ENCODE measurements at regions not wholly inside any gene's neighbourhood (a gene's known extent, or its start where the extent isn't known, plus 50 kb on each side); places are given as distances from the start of the nearest gene placed in this dataset.

DNA sequence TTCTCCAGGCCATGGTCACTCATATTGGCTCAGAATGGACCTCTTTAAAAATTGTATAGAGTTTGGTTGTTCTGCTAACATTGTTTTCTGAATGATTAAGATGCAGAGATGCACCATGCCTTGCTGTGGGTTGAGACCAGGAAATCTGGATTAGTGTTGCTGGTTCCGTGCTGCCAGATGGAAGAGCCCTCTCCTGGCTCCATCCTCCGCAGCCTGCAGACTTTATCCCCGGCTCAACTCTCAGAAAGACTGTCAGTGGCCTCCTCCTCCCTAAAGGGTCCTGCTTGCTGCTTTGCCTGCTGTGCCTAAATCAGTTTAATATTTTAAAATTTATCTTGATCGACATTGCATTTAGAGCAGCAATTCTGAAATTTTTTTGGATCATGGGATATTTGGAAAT, 196.7 kb downstream of the TENT4A start:
- Histone ChIP-seq H4K20me1 (ENCODE audit: insufficient read depth, low read length) (no peaks in the 10 kb centered on the region), H2AFZ (ENCODE audit: low read length) (no peak overlapping the region), H3K9ac (ENCODE audit: low read length) (no peak overlapping the region), H3K27ac (ENCODE audit: low read depth, low read length, poor library complexity, severe bottlenecking) (no peak overlapping the region), H3K9me3 (ENCODE audit: low read length) (no peaks in the 10 kb centered on the region), H3K9me2 (ENCODE audit: low read depth, low read length) (no peaks in the 10 kb centered on the region), H3K4me2 (ENCODE audit: low read length) (no peak overlapping the region), H3K36me3 (ENCODE audit: insufficient read depth, low read length) (no peaks in the 10 kb centered on the region), H3F3A (ENCODE audit: insufficient read depth, low read length) (no peaks in the 10 kb centered on the region), H3K4me3 (ENCODE audit: low read depth, low read length, poor library complexity, severe bottlenecking) (no peak overlapping the region), H3K27me3 (ENCODE audit: insufficient read depth, low read length) (no peaks in the 10 kb centered on the region), H3K79me2 (ENCODE audit: insufficient read depth, low read length) (no peaks in the 10 kb centered on the region), H3K4me1 (ENCODE audit: insufficient read depth, low read length, severe bottlenecking) (no peaks in the 10 kb centered on the region)
- TF ChIP-seq CTCF (IDR thresholded peaks at IDR 0.05; ENCODE audit: low read length) = no peak

DNA sequence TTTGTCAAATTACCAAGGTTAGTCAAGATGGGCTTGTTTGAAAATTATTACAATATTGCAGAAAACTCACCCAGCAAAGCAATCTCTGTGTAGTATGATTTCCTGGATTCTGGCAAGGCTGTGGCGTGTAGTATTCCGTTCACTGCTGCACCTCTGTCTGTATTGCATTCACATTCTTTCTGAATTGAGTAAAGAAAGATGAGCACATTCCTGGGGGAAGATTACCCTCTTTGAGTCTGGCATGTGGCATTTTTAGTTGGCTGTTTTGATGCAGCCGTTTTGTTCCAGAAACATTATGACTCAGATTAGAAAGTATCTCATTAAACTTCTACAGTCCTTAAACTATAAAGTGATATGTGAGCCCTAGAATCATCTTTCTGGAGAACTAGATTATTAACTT, 197.7 kb downstream of the TENT4A start:
- Histone ChIP-seq H3K27ac (ENCODE audit: low read depth, low read length, poor library complexity, severe bottlenecking) (no peak overlapping the region), H3K4me1 (ENCODE audit: insufficient read depth, low read length, severe bottlenecking) (no peaks in the 10 kb centered on the region), H3K4me3 (ENCODE audit: low read depth, low read length, poor library complexity, severe bottlenecking) (no peak overlapping the region), H3K9me2 (ENCODE audit: low read depth, low read length) (no peaks in the 10 kb centered on the region), H3K36me3 (ENCODE audit: insufficient read depth, low read length) (no peaks in the 10 kb centered on the region), H2AFZ (ENCODE audit: low read length) (no peak overlapping the region), H3K4me2 (ENCODE audit: low read length) (no peak overlapping the region), H4K20me1 (ENCODE audit: insufficient read depth, low read length) (no peaks in the 10 kb centered on the region), H3K27me3 (ENCODE audit: insufficient read depth, low read length) (no peaks in the 10 kb centered on the region), H3K9me3 (ENCODE audit: low read length) (no peaks in the 10 kb centered on the region), H3K79me2 (ENCODE audit: insufficient read depth, low read length) (no peaks in the 10 kb centered on the region), H3F3A (ENCODE audit: insufficient read depth, low read length) (no peaks in the 10 kb centered on the region), H3K9ac (ENCODE audit: low read length) (no peak overlapping the region)
- TF ChIP-seq CTCF (IDR thresholded peaks at IDR 0.05; ENCODE audit: low read length) (no peak), EZH2 (IDR thresholded peaks at IDR 0.05; ENCODE audit: borderline replicate concordance, low read length) (no peak)

GRCh38 chr5:6914347-6914746, 201.1 kb downstream of the TENT4A start:
- H3K27me3 ChIP-seq (ENCODE audit: insufficient read depth, low read length) = no peaks in the 10 kb centered on the region
- H2AFZ ChIP-seq (ENCODE audit: low read length) = no peak overlapping the region
- no peaks in the 10 kb centered on the region for H3F3A ChIP-seq (ENCODE audit: insufficient read depth, low read length)
- TF ChIP-seq CTCF (IDR thresholded peaks at IDR 0.05; ENCODE audit: low read length) (no peak), EZH2 (IDR thresholded peaks at IDR 0.05; ENCODE audit: borderline replicate concordance, low read length) (no peak)
- no peaks in the 10 kb centered on the region for H3K36me3 ChIP-seq (ENCODE audit: insufficient read depth, low read length)
- H3K79me2 ChIP-seq (ENCODE audit: insufficient read depth, low read length) = no peaks in the 10 kb centered on the region
- H3K9me2 ChIP-seq (ENCODE audit: low read depth, low read length) = no peaks in the 10 kb centered on the region
- no peaks in the 10 kb centered on the region for H3K9me3 ChIP-seq (ENCODE audit: low read length)
- H3K4me1 ChIP-seq (ENCODE audit: insufficient read depth, low read length, severe bottlenecking) = no peaks in the 10 kb centered on the region
- no peak overlapping the region for H3K4me3 ChIP-seq (ENCODE audit: low read depth, low read length, poor library complexity, severe bottlenecking)
- H3K4me2 ChIP-seq (ENCODE audit: low read length) = no peak overlapping the region
- H4K20me1 ChIP-seq (ENCODE audit: insufficient read depth, low read length) = no peaks in the 10 kb centered on the region
- no peak overlapping the region for H3K27ac ChIP-seq (ENCODE audit: low read depth, low read length, poor library complexity, severe bottlenecking)
- H3K9ac ChIP-seq (ENCODE audit: low read length) = no peak overlapping the region
